HG03280 (cell line): ENCODE measurements at regions not wholly inside any gene's neighbourhood (a gene's known extent, or its start where the extent isn't known, plus 50 kb on each side); places are given as distances from the start of the nearest gene placed in this dataset.
"Not testable (repeated sequence)": the region's sequence is repeated elsewhere in the genome, so short reads cannot be mapped to it uniquely, and the experiment has no call there.

Experiments used
- ATAC-seq: cut with Tn5 transposase; IDR thresholded peaks from one replicate; pipeline ENCODE4 v1.9.1; 2021; ENCODE audit warnings: mild to moderate bottlenecking, moderate library complexity; ENCODE audit not compliant: unreplicated experiment

DNA sequence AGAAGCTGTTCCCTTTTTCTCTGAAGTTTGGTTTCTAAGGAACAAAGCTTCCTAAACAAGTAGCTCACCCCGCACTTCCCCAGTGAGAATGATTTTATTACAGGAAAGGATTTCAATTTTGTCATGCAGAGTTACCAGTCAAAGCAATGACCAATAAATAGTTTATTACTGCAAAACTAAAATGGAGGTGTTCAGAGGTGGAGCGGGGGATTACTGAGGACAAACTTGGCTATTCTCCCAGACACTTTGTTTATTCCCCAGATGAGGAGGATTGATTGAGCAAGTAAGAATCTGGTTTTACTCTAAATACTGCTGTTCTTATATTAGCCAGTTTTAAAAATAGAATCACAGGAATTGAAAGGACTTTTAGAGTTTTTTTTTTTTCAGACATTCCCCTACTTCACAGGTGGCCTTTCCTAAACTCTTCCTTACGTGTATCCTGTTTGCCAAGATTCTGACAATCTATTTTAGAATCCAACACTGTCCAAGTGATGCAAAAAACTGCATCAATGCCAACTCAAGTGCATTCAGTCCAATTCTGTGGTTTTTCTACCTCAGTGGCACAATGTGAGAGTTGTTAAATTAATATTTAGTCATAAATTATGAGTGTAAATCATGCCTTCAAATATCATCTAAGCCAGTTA is 136.1 kb downstream of the TNFSF18 start:
- ATAC-seq = no peak

DNA sequence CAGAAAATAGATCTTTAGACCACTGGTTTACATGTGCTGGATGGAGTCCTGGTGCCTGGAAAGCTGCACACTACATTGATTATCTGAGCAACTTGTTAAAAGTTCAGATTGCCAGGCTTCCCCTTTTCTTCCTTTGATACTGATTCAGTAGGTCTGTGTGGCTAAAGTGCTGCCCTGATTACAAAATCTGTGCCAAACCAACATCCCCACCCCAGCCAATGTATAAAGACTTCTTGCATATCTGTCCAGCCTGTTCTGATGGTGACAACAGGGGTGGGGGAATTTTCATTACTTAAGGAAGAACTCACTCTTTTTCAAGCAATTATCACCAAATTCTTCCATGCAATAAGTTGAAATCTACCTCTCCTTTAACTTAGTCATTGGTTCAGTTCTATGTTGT is 135.5 kb downstream of the TNFSF18 start:
- ATAC-seq = no peak

DNA sequence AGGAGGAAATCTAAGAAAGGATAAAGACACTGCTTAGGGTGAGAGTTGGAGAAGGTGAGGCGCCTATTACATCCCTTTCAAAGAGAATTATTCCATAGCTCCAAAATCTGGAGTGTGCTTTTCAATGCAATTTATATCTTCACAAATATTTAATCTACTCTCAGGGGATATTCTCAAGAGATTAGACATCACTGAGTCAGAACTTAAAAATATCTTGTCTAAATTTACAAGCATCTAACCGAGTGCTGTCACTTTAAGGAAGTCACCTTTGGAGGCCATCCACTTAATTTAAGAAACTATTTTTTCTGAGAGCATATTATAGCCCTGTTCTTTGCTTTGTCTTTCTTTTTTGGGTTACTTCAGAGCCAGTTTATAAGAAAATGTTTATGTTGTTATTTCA is 134.6 kb downstream of the TNFSF18 start:
- ATAC-seq = no peak

DNA sequence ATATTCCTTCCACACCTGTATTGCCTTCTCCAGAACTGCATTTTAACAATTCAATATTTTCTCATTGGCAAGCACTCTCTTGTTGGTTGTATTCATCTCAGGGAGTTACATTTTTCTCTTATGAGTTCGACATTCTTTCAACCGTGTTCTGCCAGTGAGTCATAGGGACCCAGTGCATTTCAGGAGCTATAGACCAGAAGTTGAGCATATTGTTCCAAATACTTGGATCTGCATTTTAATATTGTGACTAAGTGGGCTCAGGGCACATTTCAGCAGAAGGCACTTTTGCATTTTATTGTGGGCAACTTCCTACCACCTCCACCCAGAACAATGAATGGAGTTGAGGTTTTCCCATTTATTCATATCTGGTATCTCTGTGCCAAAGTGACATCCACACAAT is 132.8 kb downstream of the TNFSF18 start:
- no peak for ATAC-seq

DNA sequence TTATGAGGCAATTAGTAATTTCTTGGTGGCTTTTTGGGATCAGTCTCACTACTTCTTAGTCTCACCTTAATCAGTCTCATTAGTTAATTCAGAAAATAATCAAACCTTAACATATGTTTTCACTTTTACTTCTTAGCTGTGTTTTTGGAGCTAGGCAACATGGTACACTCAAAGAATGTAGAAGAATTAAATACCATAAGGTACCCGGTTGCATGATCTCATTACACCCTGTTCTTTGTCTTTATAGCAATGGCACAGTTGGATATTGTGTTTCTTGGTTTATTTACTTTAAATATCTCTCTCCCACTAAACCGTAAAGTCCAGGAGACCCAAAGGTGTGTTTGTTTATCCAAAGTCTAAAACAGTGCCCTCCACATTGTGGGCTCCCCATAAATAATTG is 132.3 kb downstream of the TNFSF18 start:
- no peak for ATAC-seq

DNA sequence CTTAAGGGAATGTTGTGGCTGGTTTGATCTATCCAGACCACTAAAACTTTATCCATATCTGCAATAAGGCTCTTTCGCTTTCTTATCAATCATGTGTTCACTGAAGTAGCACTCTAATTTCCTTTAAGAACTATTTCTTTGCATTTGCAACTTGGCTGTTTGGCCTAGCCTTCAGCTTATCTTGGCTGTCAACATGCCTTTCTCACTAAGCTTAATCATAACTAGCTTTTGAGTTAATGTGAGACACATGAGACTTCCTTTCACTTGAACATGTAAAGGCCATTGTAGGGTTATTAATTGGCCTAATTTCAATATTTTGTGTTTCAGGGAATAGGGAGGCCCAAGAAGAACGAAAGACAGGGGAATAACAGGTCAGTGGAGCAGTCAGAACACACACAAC is 124.7 kb downstream of the TNFSF18 start:
- no peak for ATAC-seq

DNA sequence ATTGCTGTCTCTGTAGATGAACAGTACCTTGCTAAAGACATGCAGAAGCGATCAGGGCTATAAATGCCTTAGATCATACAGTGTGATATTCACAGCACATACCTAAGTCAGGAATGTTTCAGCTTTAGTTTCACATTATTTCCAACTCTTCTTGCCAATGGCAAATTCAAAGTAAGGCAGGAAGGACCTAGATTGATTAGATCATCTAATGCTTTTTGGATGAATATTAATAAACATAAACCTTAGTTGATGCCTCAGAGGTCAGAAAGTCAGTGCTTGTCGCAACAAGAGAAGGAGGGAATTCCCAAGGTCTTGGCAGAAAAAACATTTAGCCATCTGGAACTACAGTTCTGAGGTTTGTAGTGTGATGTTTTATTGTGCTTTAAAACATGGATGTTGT is 122.3 kb downstream of the TNFSF18 start:
- ATAC-seq = no peak

DNA sequence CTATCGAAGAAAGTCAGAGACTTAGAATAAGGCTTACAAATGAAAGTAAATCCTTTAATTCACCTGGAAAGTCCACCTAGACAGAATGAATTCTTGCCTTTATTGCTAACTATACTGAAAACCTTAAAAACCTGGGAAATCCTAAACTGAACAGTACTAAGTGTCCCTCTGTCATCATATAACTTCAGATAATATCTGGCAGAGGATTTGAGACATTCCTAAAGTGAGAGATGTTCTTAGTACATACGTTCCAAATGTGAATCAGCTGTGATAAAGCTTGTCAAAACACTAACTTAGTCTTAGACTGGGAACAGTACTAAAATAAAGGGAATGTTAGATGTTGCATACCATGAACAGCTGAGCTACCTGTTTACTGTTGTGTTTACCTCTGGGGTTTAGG is 121.7 kb downstream of the TNFSF18 start:
- ATAC-seq = no peak

DNA sequence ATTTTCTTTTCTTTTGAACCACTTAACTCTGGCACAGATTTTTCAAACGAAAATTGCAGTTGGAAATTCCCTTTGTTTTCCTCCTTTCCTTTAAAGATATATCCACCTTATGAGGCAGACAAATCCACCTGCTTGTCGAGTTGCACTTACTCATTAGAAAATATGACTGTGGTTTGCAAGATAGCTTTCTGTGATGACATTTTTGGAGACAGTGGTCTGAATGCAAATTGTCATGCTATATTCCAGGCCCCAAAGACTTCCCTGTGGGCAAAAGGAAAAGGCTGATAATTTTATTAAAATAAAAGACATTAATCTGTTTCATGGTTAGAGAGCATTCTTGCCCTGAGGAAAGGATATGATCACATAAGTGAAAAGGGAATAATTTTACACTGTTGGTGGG is 120.6 kb downstream of the TNFSF18 start:
- no peak for ATAC-seq

DNA sequence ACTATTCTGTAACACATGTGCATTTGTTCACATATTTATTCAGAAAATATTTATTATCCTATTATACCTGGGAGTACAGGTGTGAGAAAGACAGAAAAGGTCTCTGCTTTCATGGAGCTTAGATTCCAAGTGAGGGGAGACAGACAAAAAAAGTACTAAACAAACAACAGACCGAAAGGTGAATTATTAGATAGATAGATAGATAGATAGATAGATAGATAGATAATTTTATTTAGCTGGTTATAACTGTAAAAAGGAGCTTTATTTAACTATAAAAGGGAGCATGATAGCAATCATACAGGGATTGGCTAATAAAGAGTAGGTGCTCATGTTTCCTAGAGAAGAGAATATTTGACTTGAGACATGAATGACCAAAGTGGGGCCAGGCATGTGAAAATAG is 119.4 kb downstream of the TNFSF18 start:
- no peak for ATAC-seq

DNA sequence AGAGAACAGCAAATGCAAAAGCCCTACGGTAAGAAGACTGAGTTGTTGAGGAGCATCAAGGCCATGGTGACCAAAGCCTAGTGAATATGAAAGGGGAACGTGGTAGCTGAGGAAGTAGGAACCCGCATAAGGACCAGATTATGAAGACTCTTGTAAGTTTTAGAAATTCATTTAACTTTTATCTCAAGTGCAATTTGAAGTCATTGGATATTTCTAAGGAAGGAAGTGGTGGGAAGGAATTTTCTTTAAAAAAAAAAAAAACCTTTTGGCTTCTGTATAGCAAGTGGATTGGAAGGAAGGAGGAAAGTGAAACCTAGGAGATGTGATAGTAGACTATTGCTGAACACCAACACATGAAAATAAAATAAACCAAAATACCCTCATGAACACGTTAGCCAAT is 119.0 kb downstream of the TNFSF18 start:
- ATAC-seq = no peak

DNA sequence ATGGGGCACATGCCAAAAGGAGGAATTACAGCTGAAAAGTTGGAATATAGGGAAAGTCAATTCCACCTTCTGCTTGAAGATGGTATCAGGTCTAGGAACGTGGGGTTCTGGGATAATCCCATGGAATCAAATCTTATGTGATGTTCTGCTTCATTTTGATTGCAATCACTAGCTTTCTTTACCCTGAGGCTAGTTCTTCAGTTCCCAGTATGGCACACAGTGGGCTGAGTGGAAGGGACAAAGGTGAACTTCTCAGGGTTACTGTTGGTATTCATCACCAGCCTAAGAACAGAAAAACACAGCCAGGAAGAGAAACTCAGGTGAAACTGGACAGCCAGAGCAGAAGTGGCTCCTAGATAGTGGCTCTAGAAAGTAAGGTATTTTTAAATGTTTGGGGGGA is 117.8 kb downstream of the TNFSF18 start:
- no peak for ATAC-seq

DNA sequence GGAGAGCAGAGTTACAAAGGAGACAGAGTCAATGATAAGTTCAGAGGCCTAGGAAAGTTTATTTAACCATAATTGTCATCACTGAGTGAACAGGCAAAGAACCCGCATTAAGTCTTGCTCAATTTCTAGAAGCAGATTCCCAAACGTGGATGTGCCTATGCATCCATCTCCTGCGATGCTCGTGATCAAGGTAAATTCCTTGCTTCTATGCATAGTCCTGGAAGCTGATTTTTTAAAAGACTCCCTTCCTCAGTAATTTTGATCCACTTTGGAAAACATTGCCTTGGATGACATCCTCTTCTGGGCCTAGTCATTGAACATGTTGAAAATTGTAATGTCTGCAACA is 116.4 kb downstream of the TNFSF18 start:
- ATAC-seq = no peak

DNA sequence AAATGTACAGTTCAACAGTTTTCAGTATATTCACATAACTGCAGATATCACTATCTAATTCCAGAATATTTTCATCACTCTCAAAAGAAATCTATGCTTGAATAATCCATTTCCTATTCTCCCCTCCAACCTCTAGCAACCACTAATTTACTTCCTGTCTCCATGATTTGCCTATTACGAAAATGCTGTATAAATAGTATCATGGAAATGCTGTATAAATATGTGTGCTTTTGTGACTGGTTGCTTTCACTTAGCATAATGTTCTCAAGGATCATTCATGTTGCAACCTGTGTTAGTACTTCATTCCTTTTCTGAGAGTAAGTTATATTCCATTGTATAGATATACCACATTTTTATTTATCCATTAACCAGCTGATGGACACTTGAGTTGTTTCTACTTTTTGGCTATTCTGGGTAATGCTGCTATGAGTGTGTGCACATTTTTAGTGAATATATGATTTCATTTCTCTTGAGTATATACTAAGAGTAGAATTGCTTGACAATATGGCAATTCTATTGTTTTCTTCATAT is 115.6 kb downstream of the TNFSF18 start:
- ATAC-seq = no peak

DNA sequence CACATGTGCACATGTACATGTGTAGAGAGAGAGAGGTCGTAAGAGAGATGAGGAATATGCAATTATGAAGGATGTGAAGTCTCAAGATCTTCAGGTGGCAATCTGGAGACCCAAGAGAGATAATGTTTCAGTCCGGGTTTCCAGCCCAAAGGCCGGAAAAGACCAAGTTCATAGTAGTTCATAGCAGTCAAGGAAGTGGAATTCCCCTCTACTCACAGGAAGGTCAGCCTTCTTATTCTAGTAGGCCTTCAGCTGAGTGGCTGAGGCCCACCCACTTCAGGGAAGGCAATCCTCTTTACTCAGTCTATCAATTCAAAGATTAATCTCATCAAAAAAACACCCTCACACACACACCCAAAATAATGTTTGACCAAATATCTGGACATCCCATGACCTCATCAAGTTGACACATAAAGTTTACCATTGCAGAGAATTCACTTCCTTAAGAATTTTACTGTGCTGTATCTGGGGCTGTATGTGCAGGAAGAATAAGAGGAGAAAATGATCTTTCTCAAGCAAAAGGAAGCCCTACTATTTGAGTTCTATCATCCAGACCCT is 114.6 kb downstream of the TNFSF18 start:
- no peak for ATAC-seq

DNA sequence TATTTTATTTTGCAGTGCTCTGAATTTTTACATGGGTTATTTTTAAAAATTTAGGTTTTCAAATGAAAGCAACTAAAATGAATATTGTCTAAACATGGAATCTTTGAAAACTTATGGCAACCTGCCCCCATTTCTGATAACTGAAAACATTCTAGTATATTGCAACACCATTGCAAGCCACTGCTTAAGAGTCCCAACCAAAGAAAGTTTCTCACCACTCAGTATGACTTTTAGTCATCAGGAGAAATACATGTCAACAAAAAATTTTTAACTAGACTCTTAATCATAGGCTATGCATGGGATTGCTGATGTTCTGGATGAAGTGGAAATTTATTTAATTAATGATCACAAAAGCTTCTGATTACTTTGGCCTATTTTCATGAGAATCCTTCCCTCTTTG is 112.1 kb downstream of the TNFSF18 start:
- no peak for ATAC-seq

DNA sequence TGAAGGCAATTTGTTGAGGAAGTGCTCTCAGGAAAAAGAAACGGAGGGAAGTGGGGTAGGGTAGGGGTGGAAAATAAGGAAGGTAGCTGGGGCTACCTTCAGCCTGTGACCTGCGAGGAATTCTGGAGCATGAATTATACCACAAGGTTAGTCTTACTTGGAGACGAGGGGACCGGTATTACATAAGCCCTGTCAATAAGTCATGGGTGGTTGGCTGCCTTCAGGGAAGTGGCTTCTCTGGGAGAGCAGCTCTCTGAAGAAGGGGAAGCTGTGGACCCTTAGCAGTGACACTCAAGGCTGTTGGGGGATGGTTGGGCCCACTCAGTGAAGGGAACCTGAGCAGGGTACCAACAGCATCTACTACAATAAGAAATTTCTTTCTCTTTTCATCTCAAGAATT is 111.3 kb downstream of the TNFSF18 start:
- ATAC-seq = no peak

DNA sequence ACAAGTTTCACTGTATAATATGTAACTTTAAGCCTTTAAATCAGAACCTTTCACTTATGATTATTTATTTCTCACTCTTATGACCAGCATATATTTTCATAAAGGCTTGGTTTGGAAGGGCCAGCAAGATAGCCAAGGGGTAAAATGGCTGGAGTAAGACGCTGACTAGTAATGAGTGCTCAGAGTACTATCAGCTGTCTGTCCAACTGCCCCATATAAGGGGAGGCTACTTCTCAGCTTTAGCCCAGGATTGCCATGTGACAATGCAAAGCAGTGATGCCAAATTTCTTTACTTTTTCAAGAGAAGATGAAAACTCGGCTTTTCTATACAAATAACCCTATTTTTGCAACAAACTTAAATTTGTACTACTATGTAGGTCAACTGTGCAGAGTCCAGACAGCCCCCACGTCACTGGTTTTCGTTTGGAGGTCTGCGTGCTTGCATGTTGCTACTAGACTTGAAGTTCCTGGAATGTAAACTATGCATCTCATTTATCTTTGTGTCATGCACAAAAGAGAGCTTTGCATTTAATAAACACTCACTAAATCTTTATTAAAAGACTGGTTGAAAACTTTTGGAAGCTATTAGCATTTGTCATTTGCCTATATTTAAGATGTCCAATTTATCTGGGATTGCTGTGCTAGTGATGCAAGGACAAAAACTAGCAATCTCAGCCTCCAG is 110.4 kb downstream of the TNFSF18 start:
- no peak for ATAC-seq

DNA sequence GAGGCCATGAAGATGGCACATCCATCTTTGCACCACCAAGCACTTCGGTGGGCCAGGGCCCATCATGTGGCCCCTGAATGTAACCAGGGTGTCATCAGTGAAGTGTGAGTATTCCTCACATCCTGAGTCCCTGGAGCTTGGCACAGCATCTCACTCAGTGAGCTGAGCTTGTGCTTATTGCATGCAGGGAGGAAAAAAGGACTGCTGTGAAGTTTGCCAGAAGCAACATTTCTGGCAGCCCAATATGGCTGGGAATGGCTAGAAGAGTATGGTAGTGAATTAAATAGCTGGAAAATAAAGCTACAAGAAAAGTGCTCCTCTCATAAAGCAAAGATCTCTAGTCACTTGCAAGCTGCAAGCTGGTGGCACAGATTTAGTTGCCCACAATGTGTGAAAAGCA is 109.3 kb downstream of the TNFSF18 start:
- no peak for ATAC-seq

DNA sequence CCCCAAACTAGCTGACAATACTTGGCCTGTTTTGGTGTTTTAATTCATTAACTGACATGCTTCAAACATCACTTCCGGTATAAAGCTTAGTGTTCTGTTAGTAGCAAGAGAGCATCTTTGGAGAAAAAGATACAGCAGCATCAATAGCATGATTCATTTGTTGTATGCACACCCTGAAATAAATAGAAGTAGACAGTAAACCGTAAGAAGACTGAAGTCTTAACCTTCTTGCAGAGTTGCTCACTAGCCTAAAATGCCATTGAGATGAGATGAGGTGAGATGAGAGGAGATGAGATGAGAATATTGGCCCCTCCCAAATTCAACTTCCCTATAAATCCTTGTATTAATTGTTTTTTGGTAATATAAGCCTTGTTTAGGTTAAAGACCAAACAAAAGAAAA is 108.8 kb downstream of the TNFSF18 start:
- no peak for ATAC-seq

DNA sequence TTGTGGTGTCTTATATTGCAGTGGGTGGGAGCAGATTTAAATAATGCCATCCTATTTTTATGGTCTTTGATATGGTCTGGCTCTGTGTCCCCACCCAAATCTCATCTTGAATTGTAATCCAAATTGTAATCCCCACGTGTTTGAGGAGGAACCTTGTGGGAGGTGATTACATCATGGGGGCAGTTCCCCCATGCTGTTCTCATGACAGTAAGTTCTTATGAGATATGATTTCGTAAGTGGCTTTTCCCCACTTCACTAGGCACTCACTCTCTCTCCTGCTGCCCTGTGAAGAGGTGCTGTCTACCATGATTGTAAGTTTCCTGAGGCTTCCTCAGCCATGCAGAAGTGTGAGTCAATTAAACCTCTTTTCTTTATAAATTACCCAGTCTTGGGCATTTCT is 107.6 kb downstream of the TNFSF18 start:
- ATAC-seq = not testable (repeated sequence)

DNA sequence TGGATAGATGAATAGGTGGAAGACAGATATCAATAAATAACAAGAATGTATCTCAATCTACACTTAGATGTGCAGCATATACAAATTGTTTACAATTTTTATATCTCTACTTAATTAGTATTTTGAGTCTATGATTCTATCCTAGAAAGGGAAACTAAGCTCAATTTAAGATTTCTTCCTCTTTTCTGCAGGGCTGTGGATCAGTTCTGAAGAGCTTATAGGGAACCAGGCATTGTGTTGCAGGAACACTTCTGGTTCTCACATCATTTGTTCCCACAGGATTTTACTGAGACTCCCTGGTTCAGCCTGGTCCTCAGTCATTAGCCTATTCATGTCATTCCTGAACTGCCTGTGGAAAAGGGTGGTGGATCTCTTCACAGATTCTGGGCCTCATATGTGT is 105.8 kb downstream of the TNFSF18 start:
- no peak for ATAC-seq
